A549 (cell line): ENCODE measurements at regions not wholly inside any gene's neighbourhood (a gene's known extent, or its start where the extent isn't known, plus 50 kb on each side); places are given as distances from the start of the nearest gene placed in this dataset.

Experiments used
- FOSB ChIP-seq: fragments of 250-450 bp; sonication (Bioruptor Pico); IDR thresholded peaks from 2 replicates; pipeline ENCODE4 v1.5.0; 2020; ENCODE audit warnings: mild to moderate bottlenecking, moderate library complexity
- NR3C1 ChIP-seq: fragments of >200 bp; sonication (Bioruptor Twin); formaldehyde crosslinking; IDR thresholded peaks from 3 replicates; pipeline ENCODE4 v1.6.1; 2017
- small RNA-seq, 6 experiments: library from RNA; depleted of rRNA; stranded (forward); fragments of <200 nt; gene quantifications; one replicate each; pipeline ENCODE3, GENCODE V24; 2012

GRCh38 chr7:98795741-98796493 is 73.9 kb downstream of the TMEM130 start (continued):
- TF ChIP-seq FOSB = no peak
- no peak for TF ChIP-seq NR3C1

Small RNAs in the stretch of these regions (small RNA-seq; reads per million reads assigned to genes)
- gene RNU6-393P = 0 to 5.5 (median 2.9) reads per million in 6 experiments
